Left lung (tissue), 4 donors: ENCODE measurements at regions not wholly inside any gene's neighbourhood (a gene's known extent, or its start where the extent isn't known, plus 50 kb on each side); places are given as distances from the start of the nearest gene placed in this dataset.

Experiments
- ATAC-seq: fragments of 200-7000 bp; cut with Tn5 transposase; one replicate; pipeline ENCODE4 v1.9.1; 2020; ENCODE audit warnings: moderate library complexity
- DNase-seq, 4 donors: peaks; one replicate each; pipeline ENCODE4 v3.0.0-alpha.2; 2013 to 2020
- H3K27ac ChIP-seq, 2 donors: fragments of 200-600 bp; sonication (generic) in 1 of 2; one replicate each; pipeline versions ENCODE4 v1.5.0 to v1.8.0; 2020 to 2021
- H3K27me3 ChIP-seq, 2 donors: fragments of 200-600 bp; sonication (generic) in 1 of 2; one replicate each; pipeline versions ENCODE4 v1.5.0 to v1.8.0; 2020 to 2021
- H3K36me3 ChIP-seq, 2 donors: fragments of 200-600 bp; sonication (generic) in 1 of 2; one replicate each; pipeline versions ENCODE4 v1.5.0 to v1.8.0; 2020 to 2021
- H3K4me1 ChIP-seq, 2 donors: fragments of 200-600 bp; one replicate each; pipeline ENCODE4 v1.8.0; 2021
- H3K4me3 ChIP-seq, 2 donors: fragments of 200-600 bp; sonication (generic) in 1 of 2; one replicate each; pipeline versions ENCODE4 v1.5.0 to v1.8.0; 2020 to 2021; ENCODE audit warnings: mild to moderate bottlenecking in 1 of 2
- H3K9me3 ChIP-seq, 2 donors: fragments of 200-600 bp; sonication (generic) in 1 of 2; one replicate each; pipeline versions ENCODE4 v1.5.0 to v1.8.0; 2020 to 2021
- intact Hi-C, 2 donors: fragments of 100-400 bp; cut with DNase I; formaldehyde crosslinking; loops; one replicate each; pipeline versions ENCODE4 v1.11.2 to v1.14.2; 2022
- TF ChIP-seq, protein P1 (sequence below), 2 donors: fragments of 200-600 bp; sonication (generic) in 1 of 2; IDR thresholded peaks; one replicate each; pipeline versions ENCODE4 v1.5.0 to v1.8.0; 2021; ENCODE audit warnings: antibody characterized with exemption in 2 of 2
- donor health status: DM: no; HTN: yes; CAD: no.
- donor health status: DM: no; HTN: no; CAD: no.

GRCh38 chr16:59356709-59357108 is 622.6 kb upstream of the GOT2 start:
- H3K9me3 ChIP-seq = peaks cover 0 to 10% of the 10 kb centered on the region in 2 donors
- DNase-seq (no peak), ATAC-seq (no peak)
- TF ChIP-seq, protein P1, sequence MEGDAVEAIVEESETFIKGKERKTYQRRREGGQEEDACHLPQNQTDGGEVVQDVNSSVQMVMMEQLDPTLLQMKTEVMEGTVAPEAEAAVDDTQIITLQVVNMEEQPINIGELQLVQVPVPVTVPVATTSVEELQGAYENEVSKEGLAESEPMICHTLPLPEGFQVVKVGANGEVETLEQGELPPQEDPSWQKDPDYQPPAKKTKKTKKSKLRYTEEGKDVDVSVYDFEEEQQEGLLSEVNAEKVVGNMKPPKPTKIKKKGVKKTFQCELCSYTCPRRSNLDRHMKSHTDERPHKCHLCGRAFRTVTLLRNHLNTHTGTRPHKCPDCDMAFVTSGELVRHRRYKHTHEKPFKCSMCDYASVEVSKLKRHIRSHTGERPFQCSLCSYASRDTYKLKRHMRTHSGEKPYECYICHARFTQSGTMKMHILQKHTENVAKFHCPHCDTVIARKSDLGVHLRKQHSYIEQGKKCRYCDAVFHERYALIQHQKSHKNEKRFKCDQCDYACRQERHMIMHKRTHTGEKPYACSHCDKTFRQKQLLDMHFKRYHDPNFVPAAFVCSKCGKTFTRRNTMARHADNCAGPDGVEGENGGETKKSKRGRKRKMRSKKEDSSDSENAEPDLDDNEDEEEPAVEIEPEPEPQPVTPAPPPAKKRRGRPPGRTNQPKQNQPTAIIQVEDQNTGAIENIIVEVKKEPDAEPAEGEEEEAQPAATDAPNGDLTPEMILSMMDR (IDR thresholded peaks at IDR 0.05) = no peak
- H3K36me3 ChIP-seq = no peaks in the 10 kb centered on the region
- H3K4me1 ChIP-seq = no peaks in the 10 kb centered on the region
- no peak overlapping the region for H3K27ac ChIP-seq
- H3K4me3 ChIP-seq = no peak overlapping the region
- intact Hi-C loops = no loop called here
- H3K27me3 ChIP-seq = no peaks in the 10 kb centered on the region

GRCh38 chr16:59356144-59356543 is 622.0 kb upstream of the GOT2 start:
- no peak overlapping the region for H3K27ac ChIP-seq
- no peak for DNase-seq
- ATAC-seq = no peak
- H3K4me1 ChIP-seq = no peaks in the 10 kb centered on the region
- H3K9me3 ChIP-seq = peaks cover 0 to 7% of the 10 kb centered on the region in 2 donors
- no peaks in the 10 kb centered on the region for H3K27me3 ChIP-seq
- H3K4me3 ChIP-seq = no peak overlapping the region
- TF ChIP-seq, protein P1 (IDR thresholded peaks at IDR 0.05) = no peak
- intact Hi-C loops = no loop called here
- H3K36me3 ChIP-seq = no peaks in the 10 kb centered on the region

DNA sequence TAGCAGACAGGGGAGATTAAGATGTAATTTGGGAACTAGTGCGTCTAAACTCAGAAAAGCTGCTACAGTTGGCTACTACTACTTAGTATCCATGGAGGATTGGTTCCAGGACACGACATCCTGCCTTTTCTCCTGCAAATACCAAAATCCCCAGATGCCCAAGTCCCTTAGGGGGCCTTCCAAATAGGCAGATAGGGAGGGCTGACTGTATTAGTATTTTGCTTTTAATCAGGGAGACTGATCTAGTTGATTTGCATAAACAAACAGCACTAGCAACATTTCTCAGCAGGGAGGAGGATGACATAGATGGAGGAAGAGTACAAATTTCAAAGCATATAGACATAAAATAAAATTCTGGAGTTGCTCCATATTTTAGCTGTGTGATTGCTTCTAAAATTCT is 621.6 kb upstream of the GOT2 start:
- ATAC-seq (no peak), DNase-seq (no peak)
- no peak overlapping the region for H3K27ac ChIP-seq
- no peaks in the 10 kb centered on the region for H3K27me3 ChIP-seq
- TF ChIP-seq, protein P1 (IDR thresholded peaks at IDR 0.05) = no peak
- no peaks in the 10 kb centered on the region for H3K36me3 ChIP-seq
- peaks cover 0 to 6% of the 10 kb centered on the region in 2 donors for H3K9me3 ChIP-seq
- H3K4me1 ChIP-seq = no peaks in the 10 kb centered on the region
- H3K4me3 ChIP-seq = no peak overlapping the region
- intact Hi-C loops = no loop called here

DNA sequence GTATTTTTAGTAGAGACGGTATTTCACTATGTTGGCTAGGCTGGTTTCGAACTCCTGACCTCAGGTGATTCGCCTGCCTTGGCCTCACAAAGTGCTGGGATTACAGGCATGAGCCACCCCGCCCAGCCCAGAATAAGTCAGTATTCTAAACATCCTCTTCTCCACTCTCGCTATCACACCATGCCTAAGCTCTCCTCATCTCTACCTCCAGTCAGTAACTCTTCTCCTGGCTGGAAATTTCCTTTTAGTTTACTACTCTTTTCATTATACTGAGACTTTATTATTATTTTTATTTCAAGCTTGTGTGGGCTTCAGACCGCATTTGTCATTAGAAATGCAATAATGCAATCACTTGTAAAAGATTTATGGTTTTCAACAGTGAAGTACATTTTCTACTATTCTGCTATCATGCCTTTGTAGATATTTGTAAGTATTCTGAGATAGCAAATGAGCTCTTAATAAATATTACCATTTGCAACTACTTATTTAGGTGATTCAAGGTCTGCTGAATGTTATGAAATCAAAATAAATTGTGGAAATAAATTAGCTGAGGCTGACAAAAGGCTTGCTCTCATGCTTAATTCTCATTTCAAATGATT is 617.3 kb upstream of the GOT2 start:
- Histone ChIP-seq H3K4me3 (no peak overlapping the region), H3K27me3 (no peaks in the 10 kb centered on the region), H3K9me3 (peaks cover 0 to 6% of the 10 kb centered on the region in 2 donors), H3K4me1 (no peaks in the 10 kb centered on the region), H3K36me3 (no peaks in the 10 kb centered on the region), H3K27ac (no peak overlapping the region)
- intact Hi-C loops = no loop called here
- no peak for ATAC-seq
- TF ChIP-seq, protein P1 (IDR thresholded peaks at IDR 0.05) = no peak
- DNase-seq = no peak

DNA sequence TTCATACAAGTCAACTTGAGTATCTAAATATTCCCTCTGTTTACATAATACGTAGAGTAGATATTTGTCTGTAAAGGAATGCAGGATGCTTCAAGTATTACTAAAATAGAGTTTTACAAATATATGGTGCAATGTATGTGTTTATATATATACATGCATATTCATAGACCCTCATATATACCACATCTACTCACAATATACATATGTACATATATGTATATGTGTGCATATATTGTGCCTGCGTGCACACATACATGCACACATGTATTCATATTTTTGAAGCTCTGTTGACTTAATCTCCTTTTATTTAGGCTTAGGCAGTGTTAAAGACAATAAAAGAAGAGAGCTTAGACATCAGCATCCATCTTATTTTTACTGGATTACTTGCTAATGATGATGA is 616.6 kb upstream of the GOT2 start:
- Histone ChIP-seq H3K4me1 (no peaks in the 10 kb centered on the region), H3K9me3 (peaks cover 0 to 6% of the 10 kb centered on the region in 2 donors), H3K27ac (no peak overlapping the region), H3K36me3 (no peaks in the 10 kb centered on the region), H3K4me3 (no peak overlapping the region), H3K27me3 (no peaks in the 10 kb centered on the region)
- intact Hi-C loops = no loop called here
- TF ChIP-seq, protein P1 (IDR thresholded peaks at IDR 0.05) = no peak
- DNase-seq = no peak
- ATAC-seq = no peak
